HCT116 (cell line): ENCODE measurements at regions not wholly inside any gene's neighbourhood (a gene's known extent, or its start where the extent isn't known, plus 50 kb on each side); places are given as distances from the start of the nearest gene placed in this dataset.

Experiments
- ATAC-seq: fragments of 200-7000 bp; cut with Tn5 transposase; 2 replicates; pipeline ENCODE4 v1.9.1; 2020; ENCODE audit warnings: mild to moderate bottlenecking, moderate library complexity
- BruUV-seq: library from RNA; stranded (reverse); fragments of 400-500 nt; replicated peaks from 2 replicates; lab custom pipeline; 2021; lab: Mats Ljungman, UMichigan
- CTCF ChIA-PET: fragments of 300-600 bp; sonication (Branson Sonifier 250); formaldehyde crosslinking; loops from one replicate; lab custom pipeline; 2021; ENCODE audit warnings: antibody characterized with exemption; lab: Charles Lee
- POLR2A ChIA-PET: fragments of 300-600, 350-600 bp; sonication (Branson Sonifier 250); formaldehyde crosslinking; loops from one replicate; lab custom pipeline; 2021; ENCODE audit warnings: antibody characterized with exemption; lab: Charles Lee
- RAD21 ChIA-PET, 2 experiments: fragments of 300-600 bp; sonication (Branson Sonifier 250); formaldehyde crosslinking; loops; one replicate each; lab custom pipeline; 2023; ENCODE audit warnings: low total read pairs in 2 of 2; ENCODE audit not compliant: uncharacterized antibody in 2 of 2, unreplicated experiment in 2 of 2, low non-redundant PET in 1 of 2; lab: Charles Lee
- DNase-seq: peaks from one replicate; pipeline ENCODE4 v3.0.0-alpha.2; 2010; ENCODE audit warnings: low read depth, low spot score
- H2AFZ ChIP-seq: fragments of 200-600 bp; shearing (Covaris generic), sonication (generic); 2 replicates; pipeline ENCODE4 v1.6.1; 2017; ENCODE audit warnings: low read depth, mixed run types, mixed read lengths, antibody characterized with exemption, low read length; ENCODE audit not compliant: poor library complexity, severe bottlenecking
- H3K27ac ChIP-seq: 2 replicates; pipeline ENCODE4 v1.5.1; 2012; ENCODE audit warnings: low read depth, low read length
- H3K27me3 ChIP-seq: fragments of 200-600 bp; sonication (generic); 2 replicates; pipeline ENCODE4 v1.6.1; 2016; ENCODE audit warnings: mixed run types, low read length, mixed read lengths; ENCODE audit not compliant: insufficient read depth
- H3K36me3 ChIP-seq, 2 experiments: fragments of 200-500 bp in 1 of 2; fragments of 200-600 bp in 1 of 2; sonication (Bioruptor generic) in 1 of 2; sonication (generic) in 1 of 2; 2 replicates each; pipeline versions ENCODE4 v1.5.1 to v1.6.1; 2014 to 2016; ENCODE audit warnings: low read length in 2 of 2, inconsistent platforms in 1 of 2, mixed read lengths in 1 of 2, mixed run types in 1 of 2; ENCODE audit not compliant: insufficient read depth in 2 of 2, control insufficient read depth in 1 of 2
- H3K4me1 ChIP-seq, 2 experiments: fragments of 200-600 bp in 1 of 2; sonication (generic) in 1 of 2; 2 replicates each; pipeline versions ENCODE4 v1.5.1 to v1.6.1; 2012 to 2017; ENCODE audit warnings: low read length in 2 of 2, inconsistent platforms in 1 of 2, mild to moderate bottlenecking in 1 of 2, mixed read lengths in 1 of 2, mixed run types in 1 of 2, moderate library complexity in 1 of 2; ENCODE audit not compliant: insufficient read depth in 2 of 2, control insufficient read depth in 1 of 2
- H3K4me2 ChIP-seq: fragments of 200-600 bp; sonication (generic); 2 replicates; pipeline ENCODE4 v1.6.1; 2017; ENCODE audit warnings: mixed run types, low read length, mixed read lengths
- H3K4me3 ChIP-seq, 2 experiments: fragments of 200-600 bp in 1 of 2; sonication (generic) in 1 of 2; replicated peaks in 1 of 2; 2 replicates each; pipeline ENCODE4 v1.5.1; 2011 to 2016; ENCODE audit warnings: low read length in 2 of 2, control low read depth in 1 of 2, low read depth in 1 of 2, mild to moderate bottlenecking in 1 of 2, mixed read lengths in 1 of 2, mixed run types in 1 of 2
- H3K79me2 ChIP-seq: fragments of 200-600 bp; sonication (generic); 2 replicates; pipeline ENCODE4 v1.6.1; 2017; ENCODE audit warnings: mild to moderate bottlenecking, mixed run types, low read length, moderate library complexity, mixed read lengths; ENCODE audit not compliant: insufficient read depth
- H3K9ac ChIP-seq: fragments of 200-600 bp; sonication (generic); 2 replicates; pipeline ENCODE4 v1.6.1; 2016; ENCODE audit warnings: low read length, mixed read lengths
- H3K9me2 ChIP-seq: fragments of 200-600 bp; sonication (generic), shearing (Covaris generic); 2 replicates; pipeline ENCODE4 v1.6.1; 2017; ENCODE audit warnings: mixed run types, mild to moderate bottlenecking, moderate library complexity; ENCODE audit not compliant: insufficient read depth
- H3K9me3 ChIP-seq, 2 experiments: fragments of 200-500 bp in 1 of 2; fragments of 200-600 bp in 1 of 2; sonication (Bioruptor generic) in 1 of 2; sonication (generic) in 1 of 2; 2 replicates each; pipeline ENCODE4 v1.6.1; 2014 to 2017; ENCODE audit warnings: low read length in 2 of 2, mixed read lengths in 2 of 2, inconsistent platforms in 1 of 2, low read depth in 1 of 2, mild to moderate bottlenecking in 1 of 2, mixed run types in 1 of 2, moderate library complexity in 1 of 2; ENCODE audit not compliant: control insufficient read depth in 1 of 2, insufficient read depth in 1 of 2
- H4K20me1 ChIP-seq: fragments of 200-600 bp; sonication (generic), shearing (Covaris generic); 2 replicates; pipeline ENCODE4 v1.6.1; 2017; ENCODE audit warnings: mixed run types, mild to moderate bottlenecking, moderate library complexity; ENCODE audit not compliant: insufficient read depth
- EGR1 ChIP-seq: IDR thresholded peaks from 2 replicates; pipeline ENCODE4 v1.6.1; 2012; ENCODE audit warnings: low read depth
- EZH2 ChIP-seq: fragments of 200-600 bp; sonication (generic); IDR thresholded peaks from 2 replicates; pipeline ENCODE4 v1.6.1; 2017; ENCODE audit warnings: antibody characterized with exemption, mixed run types
- EZH2phosphoT487 ChIP-seq: fragments of 200-600 bp; IDR thresholded peaks from 2 replicates; pipeline ENCODE4 v1.6.1; 2018; ENCODE audit warnings: antibody characterized with exemption, borderline replicate concordance
- FOSL1 ChIP-seq: IDR thresholded peaks from 2 replicates; pipeline ENCODE4 v1.6.1; 2012; ENCODE audit warnings: low read depth
- POLR2AphosphoS5 ChIP-seq: IDR thresholded peaks from 2 replicates; pipeline ENCODE4 v1.6.1; 2011; ENCODE audit warnings: mild to moderate bottlenecking, low read depth, low read length, moderate library complexity
- SIN3A ChIP-seq: IDR thresholded peaks from 2 replicates; pipeline ENCODE4 v1.6.1; 2012; ENCODE audit warnings: low read depth
- YY1 ChIP-seq: IDR thresholded peaks from 2 replicates; pipeline ENCODE4 v1.6.1; 2011; ENCODE audit warnings: low read length, low read depth, moderate library complexity, mild to moderate bottlenecking; ENCODE audit not compliant: insufficient replicate concordance; ENCODE audit errors: extremely low read depth
- ZNF274 ChIP-seq: fragments of 200-500 bp; sonication (Bioruptor generic); IDR thresholded peaks from 2 replicates; pipeline ENCODE4 v1.6.1; 2014; ENCODE audit warnings: mild to moderate bottlenecking, low read depth, low read length, inconsistent platforms
- intact Hi-C: fragments of 100-400 bp; cut with micrococcal nuclease; formaldehyde crosslinking; loops from 2 replicates; pipeline ENCODE4 v1.10.0; 2022
- TF ChIP-seq, protein P1 (sequence below): IDR thresholded peaks from 2 replicates; pipeline ENCODE4 v1.6.1; 2011; ENCODE audit warnings: mild to moderate bottlenecking, low read length, moderate library complexity; ENCODE audit not compliant: insufficient replicate concordance; ENCODE audit errors: extremely low read depth
- TF ChIP-seq, protein P2 (sequence below): IDR thresholded peaks from 2 replicates; pipeline ENCODE4 v1.6.1; 2012
- TF ChIP-seq, protein P3 (sequence below), 3 experiments: fragments of 200-600 bp in 1 of 3; sonication (generic) in 1 of 3; IDR thresholded peaks in 2 of 3; conservative IDR thresholded peaks in 1 of 3; 2 replicates each; pipeline ENCODE4 v1.5.1; 2012 to 2017; ENCODE audit warnings: low read depth in 2 of 3, low read length in 2 of 3, antibody characterized with exemption in 1 of 3, borderline replicate concordance in 1 of 3, control low read depth in 1 of 3, mild to moderate bottlenecking in 1 of 3, mixed read lengths in 1 of 3, mixed run types in 1 of 3, moderate library complexity in 1 of 3; ENCODE audit not compliant: insufficient read depth in 1 of 3

DNA sequence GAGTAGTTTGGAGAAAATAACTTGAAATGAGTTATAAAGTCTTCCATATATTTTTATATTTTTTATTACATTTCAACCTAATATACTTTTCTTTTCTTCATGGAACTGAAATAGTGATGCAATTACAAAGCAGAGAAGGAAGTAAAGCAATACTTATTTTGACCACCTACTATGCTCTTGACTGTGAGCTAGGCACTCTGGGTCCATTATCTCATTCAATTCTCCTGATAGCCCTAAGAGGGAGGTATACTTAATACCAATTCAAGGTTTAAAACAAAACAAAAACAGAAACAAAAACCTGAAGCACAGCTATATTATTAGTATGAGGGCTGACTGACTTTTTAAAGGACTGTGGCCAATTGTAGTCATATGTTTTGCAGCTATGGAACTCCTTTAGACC lies 193.5 kb downstream of the MAD2L1 start (continued):
- TF ChIP-seq YY1 (no peak), POLR2AphosphoS5 (no peak), EZH2phosphoT487 (no peak)

DNA sequence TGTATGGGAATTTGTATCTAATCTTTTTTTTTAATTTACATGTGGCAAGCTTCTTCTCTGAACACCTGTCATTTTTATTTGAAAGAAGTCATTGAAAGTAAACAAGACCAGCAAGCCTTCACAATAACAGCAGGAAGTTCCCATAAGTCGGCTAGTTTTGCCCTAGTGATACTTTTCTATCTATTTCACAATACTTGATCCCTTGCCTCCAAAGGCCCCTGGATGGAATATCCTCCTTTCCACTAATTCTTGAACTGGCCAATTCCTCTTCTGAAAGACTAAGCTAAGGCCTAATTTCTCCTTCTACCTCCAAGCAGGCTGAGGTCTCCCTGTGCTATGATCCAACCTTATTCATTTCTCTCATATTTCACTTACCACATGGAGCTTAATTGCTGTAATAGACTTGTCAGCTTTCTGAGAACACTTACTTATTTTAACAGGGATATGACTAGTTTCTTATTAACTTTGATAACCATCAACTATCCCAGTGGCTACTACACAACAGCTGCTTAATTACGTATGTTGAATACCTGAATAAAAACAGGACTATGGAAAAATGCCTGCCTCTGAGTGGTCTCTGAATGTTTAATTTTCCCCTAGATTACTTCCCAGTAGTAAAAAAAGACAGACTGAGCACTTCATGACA lies 194.2 kb downstream of the MAD2L1 start:
- H3K36me3 ChIP-seq = no peaks in the 10 kb centered on the region
- no peaks in the 10 kb centered on the region for H3K9me2 ChIP-seq
- H3K9me3 ChIP-seq = no peaks in the 10 kb centered on the region
- H3K4me1 ChIP-seq = no peaks in the 10 kb centered on the region
- no peak overlapping the region for H3K4me2 ChIP-seq
- H2AFZ ChIP-seq = no peak overlapping the region
- H4K20me1 ChIP-seq = no peaks in the 10 kb centered on the region
- POLR2A ChIA-PET = no interaction called here
- no peaks in the 10 kb centered on the region for H3K27me3 ChIP-seq
- intact Hi-C loops = no loop called here
- CTCF ChIA-PET = no interaction called here
- RAD21 ChIA-PET = no interaction called here
- H3K4me3 ChIP-seq = no peak overlapping the region
- no TSS peak for BruUV-seq
- no peak overlapping the region for H3K9ac ChIP-seq
- TF ChIP-seq EZH2phosphoT487 (no peak), SIN3A (no peak), EZH2 (no peak), EGR1 (no peak), YY1 (no peak), FOSL1 (no peak), ZNF274 (no peak)
- TF ChIP-seq, protein P1, sequence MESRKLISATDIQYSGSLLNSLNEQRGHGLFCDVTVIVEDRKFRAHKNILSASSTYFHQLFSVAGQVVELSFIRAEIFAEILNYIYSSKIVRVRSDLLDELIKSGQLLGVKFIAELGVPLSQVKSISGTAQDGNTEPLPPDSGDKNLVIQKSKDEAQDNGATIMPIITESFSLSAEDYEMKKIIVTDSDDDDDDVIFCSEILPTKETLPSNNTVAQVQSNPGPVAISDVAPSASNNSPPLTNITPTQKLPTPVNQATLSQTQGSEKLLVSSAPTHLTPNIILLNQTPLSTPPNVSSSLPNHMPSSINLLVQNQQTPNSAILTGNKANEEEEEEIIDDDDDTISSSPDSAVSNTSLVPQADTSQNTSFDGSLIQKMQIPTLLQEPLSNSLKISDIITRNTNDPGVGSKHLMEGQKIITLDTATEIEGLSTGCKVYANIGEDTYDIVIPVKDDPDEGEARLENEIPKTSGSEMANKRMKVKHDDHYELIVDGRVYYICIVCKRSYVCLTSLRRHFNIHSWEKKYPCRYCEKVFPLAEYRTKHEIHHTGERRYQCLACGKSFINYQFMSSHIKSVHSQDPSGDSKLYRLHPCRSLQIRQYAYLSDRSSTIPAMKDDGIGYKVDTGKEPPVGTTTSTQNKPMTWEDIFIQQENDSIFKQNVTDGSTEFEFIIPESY = no peak
- TF ChIP-seq, protein P2, sequence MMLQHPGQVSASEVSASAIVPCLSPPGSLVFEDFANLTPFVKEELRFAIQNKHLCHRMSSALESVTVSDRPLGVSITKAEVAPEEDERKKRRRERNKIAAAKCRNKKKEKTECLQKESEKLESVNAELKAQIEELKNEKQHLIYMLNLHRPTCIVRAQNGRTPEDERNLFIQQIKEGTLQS = no peak
- TF ChIP-seq, protein P3, sequence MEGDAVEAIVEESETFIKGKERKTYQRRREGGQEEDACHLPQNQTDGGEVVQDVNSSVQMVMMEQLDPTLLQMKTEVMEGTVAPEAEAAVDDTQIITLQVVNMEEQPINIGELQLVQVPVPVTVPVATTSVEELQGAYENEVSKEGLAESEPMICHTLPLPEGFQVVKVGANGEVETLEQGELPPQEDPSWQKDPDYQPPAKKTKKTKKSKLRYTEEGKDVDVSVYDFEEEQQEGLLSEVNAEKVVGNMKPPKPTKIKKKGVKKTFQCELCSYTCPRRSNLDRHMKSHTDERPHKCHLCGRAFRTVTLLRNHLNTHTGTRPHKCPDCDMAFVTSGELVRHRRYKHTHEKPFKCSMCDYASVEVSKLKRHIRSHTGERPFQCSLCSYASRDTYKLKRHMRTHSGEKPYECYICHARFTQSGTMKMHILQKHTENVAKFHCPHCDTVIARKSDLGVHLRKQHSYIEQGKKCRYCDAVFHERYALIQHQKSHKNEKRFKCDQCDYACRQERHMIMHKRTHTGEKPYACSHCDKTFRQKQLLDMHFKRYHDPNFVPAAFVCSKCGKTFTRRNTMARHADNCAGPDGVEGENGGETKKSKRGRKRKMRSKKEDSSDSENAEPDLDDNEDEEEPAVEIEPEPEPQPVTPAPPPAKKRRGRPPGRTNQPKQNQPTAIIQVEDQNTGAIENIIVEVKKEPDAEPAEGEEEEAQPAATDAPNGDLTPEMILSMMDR (IDR thresholded peaks at IDR 0.05 in 2 of 3, conservative IDR thresholded peaks at IDR 0.05 in 1 of 3; ENCODE audit: borderline replicate concordance in 1 of 3, insufficient read depth in 1 of 3, low read depth in 2 of 3, low read length in 2 of 3) = no peak
- no peaks in the 10 kb centered on the region for H3K79me2 ChIP-seq
- H3K27ac ChIP-seq = no peak overlapping the region
- ATAC-seq = no peak
- DNase-seq = no peak
